ENCODE measurements at regions not wholly inside any gene's neighbourhood (a gene's known extent, or its start where the extent isn't known, plus 50 kb on each side); places are given as distances from the start of the nearest gene placed in this dataset.

- DNase-seq = no peak
- Histone ChIP-seq H3K27me3 (ENCODE audit: insufficient read depth, low read depth, severe bottlenecking) (no peaks in the 10 kb centered on the region), H3K4me3 (ENCODE audit: low read depth, low read length) (no peak overlapping the region), H3K36me3 (no peaks in the 10 kb centered on the region), H3K27ac (no peak overlapping the region), H3K9me3 (ENCODE audit: severe bottlenecking) (no peaks in the 10 kb centered on the region)
- no peak for TF ChIP-seq CTCF (IDR thresholded peaks at IDR 0.05; ENCODE audit: low read depth, low read length)
These were observed 90.4 kb upstream of the SV2C start for GRCh38 chr5:75992753-75993152.

DNA sequence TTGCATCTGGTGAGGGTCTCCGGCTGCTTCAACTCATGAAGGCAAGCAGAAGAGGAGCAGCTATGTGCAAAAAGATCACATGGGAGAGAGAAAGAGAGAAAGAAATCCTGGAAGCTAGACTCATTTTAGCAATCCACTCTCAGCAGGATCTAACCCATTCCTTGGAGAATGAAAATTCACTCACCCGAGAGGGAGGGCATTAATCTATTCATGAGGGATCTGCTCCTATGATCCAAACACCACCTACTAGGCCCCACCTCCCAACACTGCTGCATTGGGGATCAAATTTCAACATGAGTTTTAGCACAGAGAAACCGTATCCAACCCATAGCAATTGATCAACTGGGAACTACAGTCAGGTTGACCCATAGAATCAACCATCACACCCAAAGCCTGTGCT lies 98.1 kb upstream of the SV2C start:
- TF ChIP-seq CTCF (IDR thresholded peaks at IDR 0.05; ENCODE audit: low read depth, low read length) = no peak
- Histone ChIP-seq H3K27me3 (ENCODE audit: insufficient read depth, low read depth, severe bottlenecking) (no peaks in the 10 kb centered on the region), H3K36me3 (no peaks in the 10 kb centered on the region), H3K9me3 (ENCODE audit: severe bottlenecking) (no peaks in the 10 kb centered on the region), H3K4me3 (ENCODE audit: low read depth, low read length) (no peak overlapping the region), H3K27ac (no peak overlapping the region)
- no peak for DNase-seq

- Histone ChIP-seq H3K27me3 (ENCODE audit: insufficient read depth, low read depth, severe bottlenecking) (no peaks in the 10 kb centered on the region), H3K4me3 (ENCODE audit: low read depth, low read length) (no peak overlapping the region), H3K27ac (no peak overlapping the region), H3K36me3 (no peaks in the 10 kb centered on the region), H3K9me3 (ENCODE audit: severe bottlenecking) (no peaks in the 10 kb centered on the region)
- DNase-seq = no peak
- no peak for TF ChIP-seq CTCF (IDR thresholded peaks at IDR 0.05; ENCODE audit: low read depth, low read length)
These were observed 107.7 kb upstream of the SV2C start for GRCh38 chr5:75975496-75975895.

- Histone ChIP-seq H3K27ac (no peak overlapping the region), H3K36me3 (no peaks in the 10 kb centered on the region), H3K9me3 (ENCODE audit: severe bottlenecking) (peaks cover 12% of the 10 kb centered on the region), H3K27me3 (ENCODE audit: insufficient read depth, low read depth, severe bottlenecking) (no peaks in the 10 kb centered on the region), H3K4me3 (ENCODE audit: low read depth, low read length) (no peak overlapping the region)
- DNase-seq = no peak
- TF ChIP-seq CTCF (IDR thresholded peaks at IDR 0.05; ENCODE audit: low read depth, low read length) = no peak
These were observed 117.9 kb upstream of the SV2C start for GRCh38 chr5:75965292-75965691.

- Histone ChIP-seq H3K27me3 (ENCODE audit: insufficient read depth, low read depth, severe bottlenecking) (no peaks in the 10 kb centered on the region), H3K27ac (no peak overlapping the region), H3K4me3 (ENCODE audit: low read depth, low read length) (no peak overlapping the region), H3K36me3 (no peaks in the 10 kb centered on the region), H3K9me3 (ENCODE audit: severe bottlenecking) (peaks cover 12% of the 10 kb centered on the region)
- no peak for DNase-seq
- no peak for TF ChIP-seq CTCF (IDR thresholded peaks at IDR 0.05; ENCODE audit: low read depth, low read length)
These were observed 119.2 kb upstream of the SV2C start for GRCh38 chr5:75964008-75964407.

GRCh38 chr5:75963554-75963953 lies 119.6 kb upstream of the SV2C start:
- H3K27ac ChIP-seq = no peak overlapping the region
- no peak overlapping the region for H3K4me3 ChIP-seq (ENCODE audit: low read depth, low read length)
- peaks cover 11% of the 10 kb centered on the region for H3K9me3 ChIP-seq (ENCODE audit: severe bottlenecking)
- no peak for DNase-seq
- H3K27me3 ChIP-seq (ENCODE audit: insufficient read depth, low read depth, severe bottlenecking) = no peaks in the 10 kb centered on the region
- H3K36me3 ChIP-seq = no peaks in the 10 kb centered on the region
- TF ChIP-seq CTCF (IDR thresholded peaks at IDR 0.05; ENCODE audit: low read depth, low read length) = no peak
